ENCODE measurements at regions not wholly inside any gene's neighbourhood (a gene's known extent, or its start where the extent isn't known, plus 50 kb on each side); places are given as distances from the start of the nearest gene placed in this dataset.

DNA sequence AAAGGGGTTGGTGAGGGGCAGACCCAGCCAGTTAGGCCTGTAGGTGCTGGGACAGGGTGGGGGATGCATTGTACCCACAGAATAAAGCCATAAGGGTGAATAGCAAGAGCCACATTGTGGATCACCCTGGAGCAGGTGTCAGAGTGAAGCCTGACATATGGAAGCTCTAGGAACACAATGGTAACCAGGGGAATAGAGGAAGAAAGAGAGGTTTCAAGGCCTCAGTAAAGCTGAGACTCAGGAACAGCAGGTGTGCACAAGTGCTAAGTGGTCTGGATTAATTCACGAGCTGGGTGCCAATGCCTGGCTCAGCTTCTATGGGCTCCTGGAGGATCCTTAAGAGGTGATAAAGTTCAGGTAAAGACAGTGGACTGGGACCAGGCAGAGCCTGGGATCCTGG is 323.7 kb upstream of the CTNNB1 start:
- intact Hi-C loops (cut with micrococcal nuclease; ENCODE audit: unreplicated experiment) (no loop called here), in situ Hi-C loops (cut with HindIII; ENCODE audit: low pct_unique_long_range_greater_than_20kb, low sequenced_read_pairs) (no loop called here)
- Histone ChIP-seq H3K27me3 (ENCODE audit: control insufficient read depth, insufficient read depth, low read length) (no peaks in the 10 kb centered on the region), H3K36me3 (ENCODE audit: control insufficient read depth, insufficient read depth, low read length) (no peaks in the 10 kb centered on the region), H3K4me1 (ENCODE audit: control insufficient read depth, insufficient read depth, low read length) (no peaks in the 10 kb centered on the region), H3K9me3 (ENCODE audit: control insufficient read depth, insufficient read depth, low read depth, low read length) (no peaks in the 10 kb centered on the region), H3K27ac (ENCODE audit: low read length) (no peak overlapping the region), H3K4me3 (ENCODE audit: low read depth in 2 of 2, low read length in 2 of 2) (no peak overlapping the region)
- no peak for ATAC-seq
- no peak for DNase-seq (ENCODE audit: low read depth, low spot score)
- no TSS peak for BruUV-seq (replicated peaks)
- ChIA-PET CTCF (no interaction called here), POLR2A (no interaction called here)
- TF ChIP-seq TCF7L2 (IDR thresholded peaks at IDR 0.05; ENCODE audit: low read depth, low read length): no peak
- no peak for TF ChIP-seq POLR2AphosphoS5 (IDR thresholded peaks at IDR 0.05; ENCODE audit: low read depth, low read length)
- TF ChIP-seq, protein P1, sequence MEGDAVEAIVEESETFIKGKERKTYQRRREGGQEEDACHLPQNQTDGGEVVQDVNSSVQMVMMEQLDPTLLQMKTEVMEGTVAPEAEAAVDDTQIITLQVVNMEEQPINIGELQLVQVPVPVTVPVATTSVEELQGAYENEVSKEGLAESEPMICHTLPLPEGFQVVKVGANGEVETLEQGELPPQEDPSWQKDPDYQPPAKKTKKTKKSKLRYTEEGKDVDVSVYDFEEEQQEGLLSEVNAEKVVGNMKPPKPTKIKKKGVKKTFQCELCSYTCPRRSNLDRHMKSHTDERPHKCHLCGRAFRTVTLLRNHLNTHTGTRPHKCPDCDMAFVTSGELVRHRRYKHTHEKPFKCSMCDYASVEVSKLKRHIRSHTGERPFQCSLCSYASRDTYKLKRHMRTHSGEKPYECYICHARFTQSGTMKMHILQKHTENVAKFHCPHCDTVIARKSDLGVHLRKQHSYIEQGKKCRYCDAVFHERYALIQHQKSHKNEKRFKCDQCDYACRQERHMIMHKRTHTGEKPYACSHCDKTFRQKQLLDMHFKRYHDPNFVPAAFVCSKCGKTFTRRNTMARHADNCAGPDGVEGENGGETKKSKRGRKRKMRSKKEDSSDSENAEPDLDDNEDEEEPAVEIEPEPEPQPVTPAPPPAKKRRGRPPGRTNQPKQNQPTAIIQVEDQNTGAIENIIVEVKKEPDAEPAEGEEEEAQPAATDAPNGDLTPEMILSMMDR (IDR thresholded peaks at IDR 0.05): no peak
- TF ChIP-seq, protein P2, sequence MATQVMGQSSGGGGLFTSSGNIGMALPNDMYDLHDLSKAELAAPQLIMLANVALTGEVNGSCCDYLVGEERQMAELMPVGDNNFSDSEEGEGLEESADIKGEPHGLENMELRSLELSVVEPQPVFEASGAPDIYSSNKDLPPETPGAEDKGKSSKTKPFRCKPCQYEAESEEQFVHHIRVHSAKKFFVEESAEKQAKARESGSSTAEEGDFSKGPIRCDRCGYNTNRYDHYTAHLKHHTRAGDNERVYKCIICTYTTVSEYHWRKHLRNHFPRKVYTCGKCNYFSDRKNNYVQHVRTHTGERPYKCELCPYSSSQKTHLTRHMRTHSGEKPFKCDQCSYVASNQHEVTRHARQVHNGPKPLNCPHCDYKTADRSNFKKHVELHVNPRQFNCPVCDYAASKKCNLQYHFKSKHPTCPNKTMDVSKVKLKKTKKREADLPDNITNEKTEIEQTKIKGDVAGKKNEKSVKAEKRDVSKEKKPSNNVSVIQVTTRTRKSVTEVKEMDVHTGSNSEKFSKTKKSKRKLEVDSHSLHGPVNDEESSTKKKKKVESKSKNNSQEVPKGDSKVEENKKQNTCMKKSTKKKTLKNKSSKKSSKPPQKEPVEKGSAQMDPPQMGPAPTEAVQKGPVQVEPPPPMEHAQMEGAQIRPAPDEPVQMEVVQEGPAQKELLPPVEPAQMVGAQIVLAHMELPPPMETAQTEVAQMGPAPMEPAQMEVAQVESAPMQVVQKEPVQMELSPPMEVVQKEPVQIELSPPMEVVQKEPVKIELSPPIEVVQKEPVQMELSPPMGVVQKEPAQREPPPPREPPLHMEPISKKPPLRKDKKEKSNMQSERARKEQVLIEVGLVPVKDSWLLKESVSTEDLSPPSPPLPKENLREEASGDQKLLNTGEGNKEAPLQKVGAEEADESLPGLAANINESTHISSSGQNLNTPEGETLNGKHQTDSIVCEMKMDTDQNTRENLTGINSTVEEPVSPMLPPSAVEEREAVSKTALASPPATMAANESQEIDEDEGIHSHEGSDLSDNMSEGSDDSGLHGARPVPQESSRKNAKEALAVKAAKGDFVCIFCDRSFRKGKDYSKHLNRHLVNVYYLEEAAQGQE (IDR thresholded peaks at IDR 0.05; ENCODE audit: insufficient read depth in 1 of 2, low read depth in 2 of 2, low read length in 1 of 2): no peak
- no peak for TF ChIP-seq SIN3A (IDR thresholded peaks at IDR 0.05; ENCODE audit: borderline replicate concordance, insufficient read depth, low read depth, low read length)

DNA sequence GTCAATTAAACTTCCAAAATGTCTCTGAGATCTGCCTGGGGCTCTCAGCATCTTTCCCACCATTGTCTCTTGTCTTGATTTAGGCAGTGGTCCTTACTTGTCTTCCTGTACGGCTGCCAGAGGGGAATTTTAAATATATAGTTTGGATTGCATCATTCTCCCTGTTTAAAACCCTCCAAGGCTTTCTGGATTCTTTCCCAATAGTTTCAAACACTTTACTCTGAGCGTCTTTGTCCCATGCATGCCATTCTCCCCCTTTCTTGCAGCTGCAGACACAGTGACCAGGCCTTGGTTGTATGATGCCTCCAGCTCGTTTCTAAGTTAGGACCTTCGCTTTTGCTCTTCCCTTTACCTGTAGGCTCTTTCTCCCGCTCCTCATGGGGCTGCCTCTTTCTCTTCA is 323.3 kb upstream of the CTNNB1 start:
- in situ Hi-C loops (cut with HindIII; ENCODE audit: low pct_unique_long_range_greater_than_20kb, low sequenced_read_pairs) (no loop called here), intact Hi-C loops (cut with micrococcal nuclease; ENCODE audit: unreplicated experiment) (no loop called here)
- POLR2A ChIA-PET: no interaction called here
- Histone ChIP-seq H3K9me3 (ENCODE audit: control insufficient read depth, insufficient read depth, low read depth, low read length) (no peaks in the 10 kb centered on the region), H3K27ac (ENCODE audit: low read length) (no peak overlapping the region), H3K27me3 (ENCODE audit: control insufficient read depth, insufficient read depth, low read length) (no peaks in the 10 kb centered on the region), H3K4me1 (ENCODE audit: control insufficient read depth, insufficient read depth, low read length) (no peaks in the 10 kb centered on the region), H3K36me3 (ENCODE audit: control insufficient read depth, insufficient read depth, low read length) (no peaks in the 10 kb centered on the region), H3K4me3 (ENCODE audit: low read depth in 2 of 2, low read length in 2 of 2) (no peak overlapping the region)
- ATAC-seq (no peak), DNase-seq (ENCODE audit: low read depth, low spot score) (no peak)
- CTCF ChIA-PET: no interaction called here
- no TSS peak for BruUV-seq (replicated peaks)
- TF ChIP-seq, protein P1 (IDR thresholded peaks at IDR 0.05): no peak
- TF ChIP-seq, protein P2 (IDR thresholded peaks at IDR 0.05; ENCODE audit: insufficient read depth in 1 of 2, low read depth in 2 of 2, low read length in 1 of 2): no peak
- TF ChIP-seq TCF7L2 (IDR thresholded peaks at IDR 0.05; ENCODE audit: low read depth, low read length) (no peak), POLR2AphosphoS5 (IDR thresholded peaks at IDR 0.05; ENCODE audit: low read depth, low read length) (no peak), SIN3A (IDR thresholded peaks at IDR 0.05; ENCODE audit: borderline replicate concordance, insufficient read depth, low read depth, low read length) (no peak)
